NCI-H510A treated with DMSO at 0.1 percent for 48 hours (cell line): ENCODE measurements at regions not wholly inside any gene's neighbourhood (a gene's known extent, or its start where the extent isn't known, plus 50 kb on each side); places are given as distances from the start of the nearest gene placed in this dataset.
"Not testable (repeated sequence)": the region's sequence is repeated elsewhere in the genome, so short reads cannot be mapped to it uniquely, and the experiment has no call there.

Source experiments
- DNase-seq: peaks from one replicate; lab custom pipeline; 2025; lab: John Stamatoyannopoulos, UW

GRCh38 chr1:185434721-185435120 lies 117.7 kb upstream of the IVNS1ABP start:
- DNase-seq = no peak

GRCh38 chr1:185433667-185434066 lies 116.6 kb upstream of the IVNS1ABP start:
- no peak for DNase-seq

DNA sequence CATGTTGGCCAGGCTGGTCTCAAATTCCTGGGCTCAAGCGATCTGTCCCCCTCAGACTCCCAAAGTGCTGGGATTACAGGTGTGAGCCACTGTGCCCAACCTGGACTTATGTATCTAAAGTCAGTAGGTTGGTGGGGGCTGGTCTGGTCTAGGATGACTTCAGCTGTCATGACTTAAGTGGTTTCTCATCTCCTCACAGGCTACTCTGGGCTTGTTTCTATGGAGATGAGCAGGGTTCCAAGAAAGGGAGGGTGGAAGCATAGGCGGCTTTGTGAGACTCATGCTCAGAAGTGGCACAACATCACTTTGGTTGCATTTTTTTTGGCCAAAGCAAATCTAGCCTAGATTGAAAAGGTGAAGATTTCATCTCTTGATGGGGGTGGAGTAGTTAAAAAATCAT lies 115.9 kb upstream of the IVNS1ABP start:
- DNase-seq = no peak

DNA sequence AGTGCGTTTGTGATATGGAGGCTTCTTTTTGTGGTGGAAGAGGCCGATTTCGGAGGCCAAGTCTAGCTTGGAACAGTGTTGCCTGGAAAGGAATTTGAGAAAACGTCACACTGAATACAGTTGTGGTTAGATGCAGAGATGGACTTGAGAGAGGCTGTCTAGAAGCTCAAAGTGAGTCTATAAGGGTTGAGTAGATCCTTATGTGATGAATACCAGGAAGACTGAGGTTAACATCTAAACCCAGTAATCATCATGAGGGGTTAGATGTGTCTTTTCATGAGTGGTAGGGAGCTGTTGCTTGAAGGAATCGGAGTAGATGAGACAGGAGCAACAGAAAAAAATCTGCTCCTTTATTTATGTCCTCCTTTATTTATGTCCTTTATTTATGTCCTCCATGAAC lies 114.6 kb upstream of the IVNS1ABP start:
- no peak for DNase-seq

- not testable (repeated sequence) for DNase-seq
Measured at GRCh38 chr1:185429668-185430067, 112.6 kb upstream of the IVNS1ABP start.

DNA sequence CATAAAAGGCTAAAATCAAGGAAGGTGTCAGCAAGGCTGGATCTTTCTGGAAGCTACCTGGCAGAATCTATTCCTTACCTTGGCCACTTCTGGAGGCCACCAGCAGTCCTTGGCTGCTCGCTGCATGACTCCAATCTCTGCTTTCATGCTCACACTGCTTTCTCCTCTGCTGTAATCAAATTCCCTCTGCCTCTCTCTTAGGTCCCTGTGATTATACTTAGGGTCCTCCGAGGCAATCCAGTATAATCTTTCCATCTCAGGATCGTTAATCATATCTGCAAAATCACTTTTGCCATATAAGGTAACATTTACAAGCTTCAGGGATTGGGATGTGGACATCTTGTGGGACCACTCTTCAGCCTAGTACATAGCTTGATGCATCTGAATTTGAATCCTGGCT lies 110.7 kb upstream of the IVNS1ABP start:
- DNase-seq = no peak

DNA sequence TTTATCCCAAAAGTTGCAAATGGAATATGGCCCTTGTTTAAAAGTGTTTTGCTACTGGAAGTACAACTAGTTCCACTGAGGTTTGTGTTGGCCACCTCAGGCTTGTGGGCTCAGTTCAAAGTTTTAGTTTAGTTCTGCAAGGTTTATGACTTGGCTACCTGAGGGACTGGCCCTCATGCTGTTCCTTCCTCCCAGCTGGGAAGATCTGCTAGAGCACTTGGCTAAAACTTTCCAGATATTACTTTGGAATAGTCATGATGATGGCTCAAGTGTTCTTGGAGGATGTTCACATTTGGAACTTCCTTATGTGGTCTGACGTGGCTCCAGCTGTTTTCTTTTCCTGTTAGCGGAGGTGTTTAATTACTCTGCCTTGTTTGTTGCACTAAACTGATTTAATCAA lies 110.2 kb upstream of the IVNS1ABP start:
- no peak for DNase-seq

DNA sequence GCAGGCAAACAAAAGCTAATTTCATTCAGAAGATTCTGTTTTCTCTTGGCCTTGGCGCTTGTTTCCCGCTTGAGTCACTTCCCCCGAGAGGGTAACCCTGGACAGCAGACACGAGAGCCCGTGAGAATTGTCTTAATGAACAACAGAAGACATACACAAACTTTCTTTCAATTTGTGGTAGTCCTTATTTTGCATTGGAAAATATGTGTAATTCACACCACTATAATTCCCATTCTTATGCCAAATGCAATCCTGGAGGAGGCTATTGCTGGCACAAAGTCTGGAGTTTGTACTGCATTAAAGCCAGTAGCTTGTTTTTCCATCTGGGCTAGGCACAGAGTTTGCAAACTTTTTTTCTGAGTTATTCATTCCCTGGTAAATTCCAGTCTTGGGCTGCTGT lies 109.8 kb upstream of the IVNS1ABP start:
- DNase-seq = no peak

- DNase-seq = no peak
Measured at GRCh38 chr1:185425163-185425562, 108.1 kb upstream of the IVNS1ABP start.

DNA sequence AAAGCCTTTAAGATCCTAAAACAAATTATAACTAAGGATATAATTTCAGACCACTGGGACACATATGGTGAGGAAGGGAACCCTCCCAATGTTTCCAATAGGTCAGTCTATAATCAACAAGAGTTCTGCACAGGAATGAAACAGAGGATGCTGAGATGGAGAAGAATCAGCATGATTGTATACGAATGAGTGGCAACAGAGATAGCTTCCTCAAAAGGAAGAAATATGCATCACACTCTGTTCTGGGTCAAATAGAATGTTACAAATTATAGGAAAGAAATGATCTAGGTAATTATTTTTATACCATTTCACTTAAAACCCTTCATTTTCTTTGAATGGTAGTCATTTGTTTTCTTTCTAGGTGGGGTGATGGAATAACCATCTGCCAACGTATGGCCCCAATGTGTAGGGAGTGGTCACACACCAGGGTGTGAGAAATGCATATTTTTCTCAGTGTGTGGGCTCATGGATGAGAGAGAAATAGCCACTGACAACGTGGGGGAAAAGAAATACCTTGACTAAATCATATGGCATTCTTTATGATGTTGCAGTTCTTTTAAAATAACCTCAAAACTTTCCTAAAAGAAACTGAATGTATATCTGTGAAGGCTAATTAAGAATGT lies 104.6 kb upstream of the IVNS1ABP start:
- DNase-seq = no peak

GRCh38 chr1:185420588-185421081 lies 103.6 kb upstream of the IVNS1ABP start:
- no peak for DNase-seq

GRCh38 chr1:185419718-185420117 lies 102.7 kb upstream of the IVNS1ABP start:
- DNase-seq = no peak

DNA sequence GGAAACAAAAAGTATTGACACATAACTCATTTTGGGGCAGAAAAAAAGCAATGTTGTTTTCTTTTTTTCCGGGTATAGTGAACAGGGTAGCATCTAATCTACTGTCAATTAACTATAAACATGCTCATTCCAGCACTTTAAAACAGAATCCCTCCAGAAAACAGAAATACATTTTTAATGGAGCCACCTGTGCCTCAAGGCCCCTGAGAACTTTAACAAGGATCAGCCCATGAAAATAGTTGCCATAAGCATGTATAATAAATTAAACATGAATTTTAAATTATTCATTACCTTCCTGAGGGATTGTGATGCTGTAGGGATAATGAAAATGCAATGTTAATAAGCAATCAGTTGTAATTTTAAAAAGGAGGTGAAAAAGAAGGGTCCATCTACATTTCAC lies 101.4 kb upstream of the IVNS1ABP start:
- DNase-seq = no peak

GRCh38 chr1:185412385-185413087 lies 95.5 kb upstream of the IVNS1ABP start:
- no peak for DNase-seq

DNA sequence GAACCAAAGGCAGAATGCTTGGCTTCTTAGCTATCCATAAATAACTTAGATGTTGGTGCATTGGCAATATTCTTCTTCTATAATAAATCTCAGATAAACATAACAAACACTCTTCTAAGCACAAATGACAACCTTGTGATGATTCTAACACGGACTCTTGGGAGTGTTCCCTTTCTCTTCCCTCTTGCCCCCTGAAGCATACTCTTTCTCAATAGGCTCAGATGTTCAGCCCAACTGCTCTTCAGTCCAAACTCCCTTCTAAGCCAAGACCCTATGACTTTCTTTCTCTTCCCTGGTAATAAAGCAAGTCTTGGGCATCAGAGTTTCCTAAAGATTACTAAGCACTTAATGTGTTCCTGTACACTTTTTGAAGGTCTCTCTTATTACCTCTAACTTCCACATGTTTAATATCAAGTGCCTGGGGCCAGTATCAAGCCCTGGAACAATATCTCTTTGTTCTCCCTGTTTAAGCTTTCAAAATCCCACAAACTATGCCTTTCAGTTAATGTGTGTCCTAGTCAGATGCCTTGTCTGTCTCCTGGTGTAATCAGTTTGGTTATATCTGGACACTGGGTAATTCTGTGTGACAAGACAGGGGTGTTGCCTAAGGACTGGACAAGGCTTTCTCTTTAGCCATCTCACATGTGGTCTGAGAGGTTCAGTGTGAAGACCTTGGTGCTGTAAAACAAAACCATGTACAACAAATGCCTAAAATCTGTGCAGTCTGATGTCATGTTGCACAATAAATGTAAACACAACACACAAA lies 92.9 kb upstream of the IVNS1ABP start:
- no peak for DNase-seq

DNA sequence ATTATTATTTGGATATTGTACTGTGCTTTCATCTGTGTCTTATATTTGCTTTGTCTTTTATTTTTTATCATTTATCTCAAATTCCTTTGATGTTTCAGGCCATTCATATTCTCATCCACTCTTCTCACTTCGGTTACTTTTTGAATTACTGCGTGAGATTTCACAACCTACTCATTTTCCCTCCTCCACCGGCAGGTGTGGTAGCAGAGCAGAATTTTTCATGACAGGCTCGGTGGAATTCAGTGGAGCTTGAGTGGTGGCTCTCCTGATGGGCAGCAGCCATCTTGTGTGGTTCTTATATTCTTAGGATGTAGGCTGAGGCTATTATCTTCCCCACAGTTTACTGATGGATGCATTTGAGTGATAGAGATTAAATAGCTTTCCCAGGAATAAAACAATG lies 92.3 kb upstream of the IVNS1ABP start:
- no peak for DNase-seq

GRCh38 chr1:185408700-185409270 lies 91.7 kb upstream of the IVNS1ABP start:
- DNase-seq = no peak

GRCh38 chr1:185406691-185407009 lies 89.6 kb upstream of the IVNS1ABP start:
- DNase-seq = no peak

GRCh38 chr1:185406006-185406690 lies 89.1 kb upstream of the IVNS1ABP start:
- DNase-seq = no peak

- no peak for DNase-seq
Measured at GRCh38 chr1:185404907-185405568, 88.0 kb upstream of the IVNS1ABP start.

DNA sequence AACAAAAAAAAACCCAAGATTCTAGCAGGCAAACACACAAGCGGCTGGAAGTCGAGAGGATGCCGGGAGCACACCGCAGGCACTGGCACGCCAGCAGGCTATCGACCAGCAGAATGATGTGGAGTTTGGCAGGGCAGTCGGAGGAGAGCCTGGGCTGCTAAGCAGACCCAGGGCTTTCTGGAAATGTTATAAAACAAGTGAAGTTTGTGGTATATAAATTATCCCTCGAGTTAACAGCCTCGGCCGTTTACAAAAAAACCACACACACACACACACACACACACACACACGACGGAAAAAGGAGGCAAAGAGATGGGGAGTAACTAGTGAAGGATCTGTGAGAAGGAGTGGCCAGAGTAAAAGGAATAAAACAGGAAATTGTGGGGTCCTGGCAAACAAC lies 87.2 kb upstream of the IVNS1ABP start:
- DNase-seq = no peak

GRCh38 chr1:185402930-185403329 lies 85.9 kb upstream of the IVNS1ABP start:
- no peak for DNase-seq
